GM19193 (cell line): ENCODE measurements at regions not wholly inside any gene's neighbourhood (a gene's known extent, or its start where the extent isn't known, plus 50 kb on each side); places are given as distances from the start of the nearest gene placed in this dataset.

Source experiments
- POLR2A ChIP-seq: IDR thresholded peaks from 4 replicates; pipeline ENCODE4 v1.6.1; 2011; ENCODE audit not compliant: insufficient read depth, insufficient read length; ENCODE audit errors: extremely low read depth

GRCh38 chr1:168468042-168468809 is 75.6 kb downstream of the XCL2 start:
- TF ChIP-seq POLR2A = no peak

GRCh38 chr1:168467452-168467851 is 76.3 kb downstream of the XCL2 start:
- no peak for TF ChIP-seq POLR2A

GRCh38 chr1:168466714-168467131 is 77.1 kb downstream of the XCL2 start:
- TF ChIP-seq POLR2A = no peak

GRCh38 chr1:168466092-168466713 is 77.6 kb downstream of the XCL2 start:
- TF ChIP-seq POLR2A = peak; percentile 33

GRCh38 chr1:168455764-168456163 is 88.0 kb downstream of the XCL2 start:
- no peak for TF ChIP-seq POLR2A

GRCh38 chr1:168454211-168454815 is 89.5 kb downstream of the XCL2 start:
- no peak for TF ChIP-seq POLR2A

- no peak for TF ChIP-seq POLR2A
These were observed 90.7 kb downstream of the XCL2 start for GRCh38 chr1:168453056-168453455.

GRCh38 chr1:168452329-168452728 is 91.5 kb downstream of the XCL2 start:
- no peak for TF ChIP-seq POLR2A

GRCh38 chr1:168447871-168448270 is 95.9 kb downstream of the XCL2 start:
- TF ChIP-seq POLR2A = no peak

- TF ChIP-seq POLR2A = no peak
These were observed 97.7 kb downstream of the XCL2 start for GRCh38 chr1:168446081-168446480.

GRCh38 chr1:168443899-168444298 is 99.9 kb downstream of the XCL2 start:
- no peak for TF ChIP-seq POLR2A

- TF ChIP-seq POLR2A = no peak
These were observed 100.4 kb downstream of the XCL2 start for GRCh38 chr1:168443356-168443755.

- TF ChIP-seq POLR2A = no peak
These were observed 100.9 kb downstream of the XCL2 start for GRCh38 chr1:168442931-168443330.

- no peak for TF ChIP-seq POLR2A
These were observed 102.1 kb downstream of the XCL2 start for GRCh38 chr1:168441745-168442144.

GRCh38 chr1:168439456-168440375 is 104.1 kb downstream of the XCL2 start:
- no peak for TF ChIP-seq POLR2A
